DND-41 (cell line): ENCODE measurements at regions not wholly inside any gene's neighbourhood (a gene's known extent, or its start where the extent isn't known, plus 50 kb on each side); places are given as distances from the start of the nearest gene placed in this dataset.

Source experiments
- ATAC-seq: fragments of 200-7000 bp; cut with Tn5 transposase; 3 replicates; pipeline ENCODE4 v1.9.1; 2021; ENCODE audit warnings: low read depth; ENCODE audit not compliant: insufficient read depth
- DNase-seq: peaks from one replicate; pipeline ENCODE4 v3.0.0-alpha.2; 2020
- H2AFZ ChIP-seq: 2 replicates; pipeline ENCODE4 v1.6.0; 2012; ENCODE audit warnings: low read depth, low read length
- H3K27ac ChIP-seq: 2 replicates; pipeline ENCODE4 v1.5.1; 2012; ENCODE audit warnings: low read length, inconsistent platforms
- H3K27me3 ChIP-seq: fragments of 200-600 bp; sonication (generic); 2 replicates; pipeline ENCODE4 v1.6.0; 2012; ENCODE audit warnings: low read length, mild to moderate bottlenecking, inconsistent platforms; ENCODE audit not compliant: insufficient read depth, poor library complexity
- H3K36me3 ChIP-seq: 2 replicates; pipeline ENCODE4 v1.5.1; 2012; ENCODE audit warnings: low read length, inconsistent platforms; ENCODE audit not compliant: insufficient read depth
- H3K4me1 ChIP-seq: 2 replicates; pipeline ENCODE4 v1.5.1; 2012; ENCODE audit warnings: mild to moderate bottlenecking, low read length; ENCODE audit not compliant: insufficient read depth
- H3K4me2 ChIP-seq: 2 replicates; pipeline ENCODE4 v1.6.0; 2012; ENCODE audit warnings: mild to moderate bottlenecking, moderate library complexity, low read length, inconsistent platforms; ENCODE audit not compliant: insufficient read depth
- H3K4me3 ChIP-seq, 2 experiments: fragments of 200-600 bp in 1 of 2; shearing (Covaris generic) in 1 of 2; 2 replicates each; pipeline ENCODE4 v1.5.1; 2012 to 2016; ENCODE audit warnings: inconsistent platforms in 2 of 2, low read length in 2 of 2, mild to moderate bottlenecking in 2 of 2, low read depth in 1 of 2, moderate library complexity in 1 of 2
- H3K79me2 ChIP-seq: 2 replicates; pipeline ENCODE4 v1.6.0; 2012; ENCODE audit warnings: low read length, inconsistent platforms; ENCODE audit not compliant: insufficient read depth
- H3K9ac ChIP-seq: 2 replicates; pipeline ENCODE4 v1.6.0; 2012; ENCODE audit warnings: low read depth, mild to moderate bottlenecking, inconsistent platforms, low read length, moderate library complexity
- H3K9me3 ChIP-seq: 2 replicates; pipeline ENCODE4 v1.5.1; 2012; ENCODE audit warnings: low read length, moderate library complexity, mild to moderate bottlenecking, inconsistent platforms; ENCODE audit not compliant: insufficient read depth, severe bottlenecking
- H4K20me1 ChIP-seq: 2 replicates; pipeline ENCODE4 v1.6.0; 2012; ENCODE audit warnings: low read length; ENCODE audit not compliant: insufficient read depth
- CTCF ChIP-seq: IDR thresholded peaks from 2 replicates; pipeline ENCODE4 v1.5.1; 2012; ENCODE audit warnings: borderline replicate concordance, low read length, moderate library complexity, mild to moderate bottlenecking; ENCODE audit not compliant: poor library complexity, severe bottlenecking; ENCODE audit errors: extremely low read depth
- EZH2 ChIP-seq: IDR thresholded peaks from 3 replicates; pipeline ENCODE4 v1.6.1; 2012; ENCODE audit warnings: borderline replicate concordance, low read depth, mild to moderate bottlenecking, moderate library complexity, low read length, inconsistent platforms; ENCODE audit not compliant: severe bottlenecking

GRCh38 chr6:119952696-119953095, 603.1 kb upstream of the MAN1A1 start:
- Histone ChIP-seq H2AFZ (no peak overlapping the region), H3K4me2 (no peak overlapping the region), H3K27me3 (no peaks in the 10 kb centered on the region), H3K36me3 (no peaks in the 10 kb centered on the region), H3K9me3 (no peaks in the 10 kb centered on the region), H3K27ac (no peak overlapping the region), H3K4me1 (no peaks in the 10 kb centered on the region), H3K4me3 (no peak overlapping the region), H3K79me2 (no peaks in the 10 kb centered on the region), H3K9ac (no peak overlapping the region), H4K20me1 (no peaks in the 10 kb centered on the region)
- DNase-seq (no peak), ATAC-seq (no peak)
- TF ChIP-seq CTCF (no peak), EZH2 (no peak)

GRCh38 chr6:119950681-119951080, 601.1 kb upstream of the MAN1A1 start:
- no peaks in the 10 kb centered on the region for H3K9me3 ChIP-seq
- DNase-seq: no peak
- TF ChIP-seq EZH2: no peak
- no peak for TF ChIP-seq CTCF
- no peaks in the 10 kb centered on the region for H3K27me3 ChIP-seq
- no peak overlapping the region for H3K4me2 ChIP-seq
- no peak overlapping the region for H3K4me3 ChIP-seq
- H4K20me1 ChIP-seq: no peaks in the 10 kb centered on the region
- ATAC-seq: no peak
- no peak overlapping the region for H2AFZ ChIP-seq
- no peaks in the 10 kb centered on the region for H3K36me3 ChIP-seq
- no peaks in the 10 kb centered on the region for H3K4me1 ChIP-seq
- no peaks in the 10 kb centered on the region for H3K79me2 ChIP-seq
- no peak overlapping the region for H3K9ac ChIP-seq
- H3K27ac ChIP-seq: no peak overlapping the region

GRCh38 chr6:119942078-119942752, 592.7 kb upstream of the MAN1A1 start:
- ATAC-seq: no peak
- no peaks in the 10 kb centered on the region for H3K79me2 ChIP-seq

More at GRCh38 chr6:119942078-119942752, 592.7 kb upstream of the MAN1A1 start:
- H3K36me3 ChIP-seq: no peaks in the 10 kb centered on the region
- no peak overlapping the region for H3K4me3 ChIP-seq
- TF ChIP-seq CTCF (no peak), EZH2 (no peak)
- no peaks in the 10 kb centered on the region for H3K9me3 ChIP-seq
- no peaks in the 10 kb centered on the region for H4K20me1 ChIP-seq
- H2AFZ ChIP-seq: no peak overlapping the region
- H3K27ac ChIP-seq: no peak overlapping the region
- no peak overlapping the region for H3K9ac ChIP-seq
- H3K4me1 ChIP-seq: no peaks in the 10 kb centered on the region
- no peak overlapping the region for H3K4me2 ChIP-seq
- H3K27me3 ChIP-seq: no peaks in the 10 kb centered on the region
- DNase-seq: no peak
